Pancreas (tissue), 10 donors: ENCODE measurements at regions not wholly inside any gene's neighbourhood (a gene's known extent, or its start where the extent isn't known, plus 50 kb on each side); places are given as distances from the start of the nearest gene placed in this dataset.

Source experiments
- ATAC-seq, 4 donors: fragments of 200-7000 bp; cut with Tn5 transposase; one replicate each; pipeline versions ENCODE4 v1.8.0 to v1.9.1; 2020; ENCODE audit warnings: mild to moderate bottlenecking in 4 of 4, moderate library complexity in 4 of 4
- DNase-seq, 6 donors: peaks; one replicate each; pipeline ENCODE4 v3.0.0-alpha.2; 2020
- FAIRE-seq: peaks from 2 replicates; lab custom pipeline; 2012; peaks lifted over from hg19 to GRCh38; lab: Jason Lieb, UNC
- H3K27ac ChIP-seq, 4 donors: fragments of 200-600 bp; sonication (generic); 1 replicate in 3 of 4; 2 replicates in 1 of 4; pipeline versions ENCODE4 v1.5.0 to v1.8.0; 2020
- H3K27me3 ChIP-seq, 4 donors: fragments of 200-600 bp; one replicate each; pipeline ENCODE4 v1.8.0; 2021
- H3K36me3 ChIP-seq, 3 donors: fragments of 200-600 bp; sonication (generic) in 1 of 3; one replicate each; pipeline versions ENCODE4 v1.5.0 to v1.8.0; 2020 to 2021
- H3K4me1 ChIP-seq, 3 donors: fragments of 200-600 bp; one replicate each; pipeline ENCODE4 v1.8.0; 2021
- H3K4me3 ChIP-seq, 4 donors: fragments of 200-600 bp; sonication (generic) in 2 of 4; one replicate each; pipeline versions ENCODE4 v1.5.0 to v1.8.0; 2020 to 2021
- H3K9me3 ChIP-seq, 4 donors: fragments of 200-600 bp; one replicate each; pipeline ENCODE4 v1.8.0; 2021
- WGBS, 2 donors: extraction: QIAGEN DNeasy Blood & Tissue Kit; methylation state at CpG; one replicate each; pipeline ENCODE4 v1.1.7; 2013; 5-methylcytosine and 5-hydroxymethylcytosine counted together
- intact Hi-C, 3 donors: fragments of 100-400 bp; cut with DNase I; formaldehyde crosslinking; loops; one replicate each; pipeline versions ENCODE4 v1.11.1 to v1.14.2; 2022
- TF ChIP-seq, protein P1 (sequence below), 4 donors: fragments of 200-600 bp; sonication (generic) in 3 of 4; IDR thresholded peaks; one replicate each; pipeline versions ENCODE4 v1.5.0 to v1.8.0; 2021; ENCODE audit warnings: antibody characterized with exemption in 4 of 4
- donor health status: healthy with polysubstance abuse.
- donor health status: DM: no; HTN: no; CAD: no; lungs with moderate emphysema.
- donor health status: DM: no; HTN: no; CAD: no.
- donor health status: control.
- donor health status: control.
- donor health status: Bipolar disorder and iron deficiency.
- donor health status: DM: yes; HTN: yes; CAD: no.
- donor health status: DM: no; HTN: no; CAD: no.
- donor health status: DM: no; HTN: no; CAD: no.
- donor health status: DM: yes; HTN: yes; CAD: no.

- Histone ChIP-seq H3K27ac (no peak overlapping the region), H3K27me3 (peaks cover 0 to 4% (median 0%) of the 10 kb centered on the region in 4 donors), H3K4me1 (no peaks in the 10 kb centered on the region), H3K4me3 (no peak overlapping the region), H3K36me3 (no peaks in the 10 kb centered on the region), H3K9me3 (no peaks in the 10 kb centered on the region)
- intact Hi-C loops, result loop anchor here in 1 of 3 donors (10.0 kb wide), 1 partner anchor 283 kb away; no protein-coding TSS in a partner anchor
- 41 to 58% methylated on average over 1 of the region's 1 CpG for WGBS, 2 donors
- TF ChIP-seq, protein P1, sequence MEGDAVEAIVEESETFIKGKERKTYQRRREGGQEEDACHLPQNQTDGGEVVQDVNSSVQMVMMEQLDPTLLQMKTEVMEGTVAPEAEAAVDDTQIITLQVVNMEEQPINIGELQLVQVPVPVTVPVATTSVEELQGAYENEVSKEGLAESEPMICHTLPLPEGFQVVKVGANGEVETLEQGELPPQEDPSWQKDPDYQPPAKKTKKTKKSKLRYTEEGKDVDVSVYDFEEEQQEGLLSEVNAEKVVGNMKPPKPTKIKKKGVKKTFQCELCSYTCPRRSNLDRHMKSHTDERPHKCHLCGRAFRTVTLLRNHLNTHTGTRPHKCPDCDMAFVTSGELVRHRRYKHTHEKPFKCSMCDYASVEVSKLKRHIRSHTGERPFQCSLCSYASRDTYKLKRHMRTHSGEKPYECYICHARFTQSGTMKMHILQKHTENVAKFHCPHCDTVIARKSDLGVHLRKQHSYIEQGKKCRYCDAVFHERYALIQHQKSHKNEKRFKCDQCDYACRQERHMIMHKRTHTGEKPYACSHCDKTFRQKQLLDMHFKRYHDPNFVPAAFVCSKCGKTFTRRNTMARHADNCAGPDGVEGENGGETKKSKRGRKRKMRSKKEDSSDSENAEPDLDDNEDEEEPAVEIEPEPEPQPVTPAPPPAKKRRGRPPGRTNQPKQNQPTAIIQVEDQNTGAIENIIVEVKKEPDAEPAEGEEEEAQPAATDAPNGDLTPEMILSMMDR (IDR thresholded peaks at IDR 0.05), result no peak
- no peak for DNase-seq
- no peak for FAIRE-seq
- ATAC-seq, result no peak
Measured at GRCh38 chr7:137172105-137172590, 171.4 kb downstream of the PTN start.

DNA sequence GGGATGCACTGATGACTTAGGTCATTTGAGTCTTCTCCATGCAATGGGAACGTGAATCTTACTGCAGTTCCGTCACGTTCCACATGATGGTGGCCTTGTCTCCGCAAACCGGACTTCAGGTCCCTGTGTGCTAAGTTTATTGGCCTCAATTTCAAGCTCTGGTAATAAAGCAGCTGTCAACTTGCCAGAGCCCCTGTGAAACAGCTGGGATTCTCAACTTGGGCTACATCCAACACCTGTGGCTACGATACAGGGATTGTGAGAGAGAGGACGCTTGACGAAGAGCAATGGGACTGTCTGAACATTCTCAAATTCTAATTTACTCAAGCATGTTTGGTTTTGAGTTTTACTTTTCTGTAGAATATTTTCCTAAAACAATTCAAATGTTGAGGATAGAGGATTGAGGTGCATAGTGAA lies 174.2 kb downstream of the PTN start:
- peaks cover 0 to 4% (median 0%) of the 10 kb centered on the region in 4 donors for H3K27me3 ChIP-seq
- no peaks in the 10 kb centered on the region for H3K36me3 ChIP-seq
- WGBS, 2 donors, result 4 to 9% methylated on average over 8 of the region's 8 CpGs
- no peaks in the 10 kb centered on the region for H3K9me3 ChIP-seq
- H3K27ac ChIP-seq, result no peak overlapping the region
- FAIRE-seq (no peak), ATAC-seq (peak in 3 of 4 donors; percentile 69 to 82 (median 77)), DNase-seq (peak in 2 of 6 donors; percentile 9 to 30)
- intact Hi-C loops, result no loop called here
- H3K4me3 ChIP-seq, result no peak overlapping the region
- no peaks in the 10 kb centered on the region for H3K4me1 ChIP-seq
- TF ChIP-seq, protein P1 (IDR thresholded peaks at IDR 0.05), result peak in 3 of 4 donors; percentile 24 to 49 (median 32)

- Histone ChIP-seq H3K27me3 (no peaks in the 10 kb centered on the region), H3K27ac (no peak overlapping the region), H3K9me3 (no peaks in the 10 kb centered on the region), H3K4me3 (no peak overlapping the region), H3K4me1 (no peaks in the 10 kb centered on the region), H3K36me3 (no peaks in the 10 kb centered on the region)
- WGBS, 2 donors, result 80 to 85% methylated on average over 2 of the region's 2 CpGs
- FAIRE-seq, result no peak
- no peak for DNase-seq
- TF ChIP-seq, protein P1 (IDR thresholded peaks at IDR 0.05), result no peak
- ATAC-seq, result no peak
- intact Hi-C loops, result no loop called here
Measured at GRCh38 chr7:137167609-137168008, 175.9 kb downstream of the PTN start.

DNA sequence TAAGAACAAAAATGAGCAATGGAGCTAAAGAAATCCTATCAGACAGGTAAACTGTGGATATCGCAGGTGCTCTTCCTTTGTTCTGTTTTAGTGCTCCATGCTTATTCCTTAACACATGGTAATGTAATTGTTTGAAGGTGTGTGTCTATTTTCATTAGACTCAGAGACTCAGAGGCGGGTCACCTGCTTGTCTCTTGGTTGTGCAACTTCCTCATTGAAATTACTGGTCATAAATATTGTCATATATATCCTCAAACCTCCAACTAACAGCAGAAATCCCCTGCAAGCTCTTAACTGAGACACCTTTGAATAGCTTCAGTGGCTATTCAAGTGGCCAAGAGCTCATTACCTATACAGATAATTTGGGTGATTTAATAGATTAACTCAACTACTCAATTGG lies 177.2 kb downstream of the PTN start:
- Histone ChIP-seq H3K27me3 (no peaks in the 10 kb centered on the region), H3K9me3 (no peaks in the 10 kb centered on the region), H3K27ac (no peak overlapping the region), H3K4me3 (no peak overlapping the region), H3K36me3 (no peaks in the 10 kb centered on the region), H3K4me1 (no peaks in the 10 kb centered on the region)
- WGBS, 2 donors, result 64 to 67% methylated on average over 2 of the region's 2 CpGs
- DNase-seq, result no peak
- TF ChIP-seq, protein P1 (IDR thresholded peaks at IDR 0.05), result no peak
- no peak for ATAC-seq
- intact Hi-C loops, result no loop called here
- FAIRE-seq, result no peak

GRCh38 chr7:137165786-137166185 lies 177.7 kb downstream of the PTN start:
- TF ChIP-seq, protein P1 (IDR thresholded peaks at IDR 0.05), result no peak
- H3K27me3 ChIP-seq, result no peaks in the 10 kb centered on the region
- H3K4me3 ChIP-seq, result no peak overlapping the region
- no peak for ATAC-seq
- intact Hi-C loops, result no loop called here
- H3K27ac ChIP-seq, result no peak overlapping the region
- no peak for FAIRE-seq
- H3K36me3 ChIP-seq, result no peaks in the 10 kb centered on the region
- 63 to 82% methylated on average over 3 of the region's 3 CpGs for WGBS, 2 donors
- DNase-seq, result no peak
- H3K9me3 ChIP-seq, result no peaks in the 10 kb centered on the region
- no peaks in the 10 kb centered on the region for H3K4me1 ChIP-seq
